K562 (cell line): ENCODE measurements at regions not wholly inside any gene's neighbourhood (a gene's known extent, or its start where the extent isn't known, plus 50 kb on each side); places are given as distances from the start of the nearest gene placed in this dataset.

Source experiments
- ATAC-seq: fragments of 200-7000 bp; cut with Tn5 transposase; 3 replicates; pipeline ENCODE4 v1.9.1; 2020; ENCODE audit warnings: moderate library complexity
- BruUV-seq: library from RNA; stranded (reverse); fragments of 400-500 nt; replicated peaks from 2 replicates; lab custom pipeline; 2021; lab: Mats Ljungman, UMichigan
- CTCF ChIA-PET: fragments of 300-600 bp; formaldehyde crosslinking; extraction: SDS; loops from one replicate; lab custom pipeline; 2021; ENCODE audit warnings: low intra/inter-chr PET ratio; lab: Yijun Ruan, JAX
- POLR2A ChIA-PET: fragments of 300-600, 350-650 bp; sonication (Branson Sonifier 250); formaldehyde crosslinking; extraction: SDS; loops from one replicate; lab custom pipeline; 2021; ENCODE audit warnings: antibody characterized with exemption, inconsistent platforms; lab: Yijun Ruan, JAX
- DNase-seq, 4 experiments: peaks; one replicate each; pipeline versions ENCODE4 v3.0.0 to v3.0.0-alpha.2; 2011 to 2018; ENCODE audit warnings: low spot score in 3 of 4, mixed read lengths in 3 of 4; ENCODE audit errors: extremely low read depth in 1 of 4
- FAIRE-seq: peaks from 2 replicates; lab custom pipeline; 2011; peaks lifted over from hg19 to GRCh38; lab: Jason Lieb, UNC
- H2AFZ ChIP-seq: 2 replicates; pipeline ENCODE4 v1.6.0; 2011; ENCODE audit warnings: low read depth, low read length, control low read depth, inconsistent platforms
- H3K27ac ChIP-seq: fragments of 200-600 bp; 3 replicates; pipeline ENCODE4 v1.8.0; 2011; ENCODE audit warnings: low read depth, mild to moderate bottlenecking, control low read depth, inconsistent platforms, low read length, moderate library complexity, mixed read lengths; ENCODE audit errors: extremely low read depth
- H3K27me3 ChIP-seq, 2 experiments: fragments of 300-600 bp in 1 of 2; 2 replicates in 1 of 2; 3 replicates in 1 of 2; pipeline versions ENCODE4 v1.6.0 to v1.8.0; 2011; ENCODE audit warnings: inconsistent platforms in 2 of 2, low read length in 2 of 2, mild to moderate bottlenecking in 1 of 2, mixed read lengths in 1 of 2, moderate library complexity in 1 of 2; ENCODE audit not compliant: control insufficient read depth in 2 of 2, insufficient read depth in 2 of 2
- H3K36me3 ChIP-seq: fragments of 300-600 bp; 3 replicates; pipeline ENCODE4 v1.8.0; 2011; ENCODE audit warnings: mild to moderate bottlenecking, low read length, inconsistent platforms; ENCODE audit not compliant: control insufficient read depth, insufficient read depth
- H3K4me1 ChIP-seq, 2 experiments: fragments of 200-600 bp in 1 of 2; replicated peaks in 1 of 2; 2 replicates in 1 of 2; 3 replicates in 1 of 2; pipeline versions ENCODE4 v1.5.1 to v1.8.0; 2011; ENCODE audit warnings: inconsistent platforms in 2 of 2, low read length in 2 of 2, mild to moderate bottlenecking in 1 of 2, mixed read lengths in 1 of 2, moderate library complexity in 1 of 2; ENCODE audit not compliant: control insufficient read depth in 2 of 2, insufficient read depth in 2 of 2
- H3K4me2 ChIP-seq: 2 replicates; pipeline ENCODE4 v1.6.1; 2011; ENCODE audit warnings: low read length, control low read depth, inconsistent platforms, mixed read lengths; ENCODE audit not compliant: insufficient read depth
- H3K4me3 ChIP-seq: fragments of 200-600 bp; sonication (generic), shearing (Covaris generic); 2 replicates; pipeline ENCODE4 v1.5.1; 2016; ENCODE audit warnings: control low read depth, inconsistent platforms
- H3K79me2 ChIP-seq: fragments of 200-600 bp; 3 replicates; pipeline ENCODE4 v1.8.0; 2011; ENCODE audit warnings: low read length, inconsistent platforms; ENCODE audit not compliant: control insufficient read depth, insufficient read depth
- H3K9ac ChIP-seq, 2 experiments: 2 replicates each; pipeline versions ENCODE4 v1.6.0 to v1.6.1; 2011; ENCODE audit warnings: low read depth in 2 of 2, low read length in 2 of 2, control low read depth in 1 of 2, inconsistent platforms in 1 of 2, mild to moderate bottlenecking in 1 of 2, mixed read lengths in 1 of 2; ENCODE audit not compliant: insufficient read depth in 1 of 2
- H3K9me1 ChIP-seq: one replicate; pipeline ENCODE4 v1.6.0; 2011; ENCODE audit warnings: inconsistent platforms, mild to moderate bottlenecking, low read length, moderate library complexity; ENCODE audit not compliant: control insufficient read depth, insufficient read depth
- H3K9me3 ChIP-seq: replicated peaks from 2 replicates; pipeline ENCODE4 v1.5.1; 2011; ENCODE audit warnings: low read depth, low read length, inconsistent platforms; ENCODE audit not compliant: control insufficient read depth, insufficient read depth
- H4K20me1 ChIP-seq: replicated peaks from 2 replicates; pipeline ENCODE4 v1.6.1; 2011; ENCODE audit warnings: low read length, inconsistent platforms, mixed read lengths; ENCODE audit not compliant: control insufficient read depth, insufficient read depth
- C11orf30 ChIP-seq: fragments of 450-650 bp; IDR thresholded peaks from 2 replicates; pipeline ENCODE4 v1.6.1; 2016; ENCODE audit warnings: low read depth, mild to moderate bottlenecking
- HMG20A ChIP-seq: fragments of 450-650 bp; formaldehyde crosslinking; conservative IDR thresholded peaks from 2 replicates; pipeline ENCODE4 v1.4.0; 2020; ENCODE audit warnings: mild to moderate bottlenecking, mixed read lengths
- ID3 ChIP-seq, 2 experiments: fragments of 250-450 bp in 1 of 2; fragments of 450-650 bp in 1 of 2; sonication (Bioruptor Pico) in 1 of 2; IDR thresholded peaks; 2 replicates each; pipeline versions ENCODE4 v1.6.1 to v1.8.0; 2016 to 2021; ENCODE audit warnings: mild to moderate bottlenecking in 2 of 2, moderate library complexity in 2 of 2, missing compliant biosample characterization in 1 of 2, missing genetic modification characterization in 1 of 2
- IRF1 ChIP-seq: sonication (generic); formaldehyde crosslinking; IDR thresholded peaks from 2 replicates; pipeline ENCODE4 v1.8.0; 2022; ENCODE audit warnings: missing genetic modification reagents, mild to moderate bottlenecking, borderline replicate concordance
- MAFF ChIP-seq: IDR thresholded peaks from 2 replicates; pipeline ENCODE4 v1.6.1; 2012; ENCODE audit warnings: low read length, improper control_type of control experiment
- MAFG ChIP-seq: fragments of 450-650 bp; conservative IDR thresholded peaks from 2 replicates; pipeline ENCODE4 v1.6.1; 2016; ENCODE audit warnings: missing genetic modification characterization, missing compliant biosample characterization
- MAFK ChIP-seq: IDR thresholded peaks from 2 replicates; pipeline ENCODE4 v1.6.1; 2011; ENCODE audit warnings: low read length, improper control_type of control experiment
- MCM5 ChIP-seq: fragments of 450-650 bp; IDR thresholded peaks from 2 replicates; pipeline ENCODE4 v1.6.1; 2016; ENCODE audit warnings: low read depth
- NR2C2 ChIP-seq, 2 experiments: fragments of 200-800 bp in 1 of 2; sonication (Bioruptor generic) in 1 of 2; sonication (generic) in 1 of 2; formaldehyde crosslinking in 1 of 2; IDR thresholded peaks; 2 replicates each; pipeline versions ENCODE4 v1.6.1 to v1.8.0; 2016 to 2022; ENCODE audit warnings: mild to moderate bottlenecking in 1 of 2, missing compliant biosample characterization in 1 of 2, missing genetic modification characterization in 1 of 2, missing genetic modification reagents in 1 of 2
- ZNF316 ChIP-seq: fragments of 450-650 bp; IDR thresholded peaks from 2 replicates; pipeline ENCODE4 v1.6.1; 2016
- ZNF583 ChIP-seq: fragments of 250-450 bp; sonication (Bioruptor Pico); IDR thresholded peaks from 2 replicates; pipeline ENCODE4 v1.4.0; 2020
- WGBS: fragments of 100-300 bp; shearing (Covaris generic); methylation state at CpG from one replicate; pipeline ENCODE4 v1.1.6; 2016; ENCODE audit warnings: low coverage, mixed read lengths; ENCODE audit not compliant: insufficient coverage; ENCODE audit errors: missing lambda C conversion rate; 5-methylcytosine and 5-hydroxymethylcytosine counted together
- in situ Hi-C: fragments of 300-500 bp; cut with MboI; formaldehyde crosslinking; loops from 4 replicates; pipeline ENCODE4 v1.15.0; 2018; ENCODE audit warnings: inconsistent platforms, mixed read lengths
- intact Hi-C: fragments of 100-400 bp; cut with micrococcal nuclease; formaldehyde crosslinking; loops from 2 replicates; pipeline ENCODE4 v1.14.2; 2022

GRCh38 chr17:71656964-71657858 is 463.6 kb upstream of the SOX9 start:
- Histone ChIP-seq H3K27me3 (no peaks in the 10 kb centered on the region), H3K79me2 (no peaks in the 10 kb centered on the region), H3K36me3 (no peaks in the 10 kb centered on the region), H3K9me3 (no peaks in the 10 kb centered on the region), H3K4me1 (no peaks in the 10 kb centered on the region), H4K20me1 (no peaks in the 10 kb centered on the region), H2AFZ (no peak overlapping the region), H3K4me3 (no peak overlapping the region), H3K27ac (no peak overlapping the region), H3K9me1 (no peaks in the 10 kb centered on the region), H3K9ac (no peak overlapping the region), H3K4me2 (no peak overlapping the region)
- TF ChIP-seq ZNF316 (peak; percentile 42; the same call in 1 of the 2 replicates), IRF1 (CRISPR knock-in tag) (no peak), C11orf30 (peak; percentile 13; the same call in 1 of the 2 replicates), MAFK (peak; percentile 25; the same call in 1 of the 2 replicates), ZNF583 (CRISPR knock-in tag) (no peak), ID3 (CRISPR knock-in tag; IDR thresholded peaks at IDR 0.05) (no peak), ID3 (tag; IDR thresholded peaks at IDR 0.05) (no peak), NR2C2 (CRISPR knock-in tag; IDR thresholded peaks at IDR 0.05) (no peak), NR2C2 (tag; IDR thresholded peaks at IDR 0.05) (no peak), MAFF (0 out of 2 replicates have a peak, but pooled peaks have one; percentile 13), HMG20A (CRISPR knock-in tag) (no peak), MAFG (tag) (peak; percentile 32; the same call in 1 of the 2 replicates), MCM5 (no peak)
- CTCF ChIA-PET, result no interaction called here
- WGBS, result 1% methylated on average over 6 of the region's 6 CpGs
- POLR2A ChIA-PET, result no interaction called here
- ATAC-seq, result no peak
- no TSS peak for BruUV-seq
- in situ Hi-C loops, result no loop called here
- no peak for FAIRE-seq
- no peak for DNase-seq
- intact Hi-C loops, result no loop called here
